Heart right ventricle (tissue), 16 donors: ENCODE measurements at regions not wholly inside any gene's neighbourhood (a gene's known extent, or its start where the extent isn't known, plus 50 kb on each side); places are given as distances from the start of the nearest gene placed in this dataset.

Experiments
- ATAC-seq, 8 donors: fragments of 200-7000 bp; cut with Tn5 transposase; one replicate each; pipeline ENCODE4 v1.9.1; 2020; ENCODE audit warnings: mild to moderate bottlenecking in 8 of 8, moderate library complexity in 8 of 8, moderate number of reproducible peaks in 1 of 8
- DNase-seq, 2 donors: peaks; one replicate each; pipeline ENCODE4 v3.0.0-alpha.2; 2020
- H3K27ac ChIP-seq, 10 donors: fragments of 200-600 bp; sonication (generic) in 2 of 10; one replicate each; pipeline versions ENCODE4 v1.5.0 to v1.8.0; 2020 to 2022; ENCODE audit warnings: mild to moderate bottlenecking in 3 of 10
- H3K27me3 ChIP-seq, 7 donors: fragments of 200-600 bp; one replicate each; pipeline ENCODE4 v1.8.0; 2021 to 2022; ENCODE audit warnings: mild to moderate bottlenecking in 2 of 7
- H3K36me3 ChIP-seq, 9 donors: fragments of 200-600 bp; sonication (generic) in 1 of 9; one replicate each; pipeline versions ENCODE4 v1.5.0 to v1.8.0; 2020 to 2022; ENCODE audit warnings: mild to moderate bottlenecking in 2 of 9
- H3K4me1 ChIP-seq, 9 donors: fragments of 200-600 bp; sonication (generic) in 1 of 9; one replicate each; pipeline versions ENCODE4 v1.5.0 to v1.8.0; 2020 to 2022; ENCODE audit warnings: mild to moderate bottlenecking in 4 of 9
- H3K4me3 ChIP-seq, 10 donors: fragments of 200-600 bp; sonication (generic) in 2 of 10; one replicate each; pipeline versions ENCODE4 v1.5.0 to v1.8.0; 2020 to 2022; ENCODE audit warnings: mild to moderate bottlenecking in 7 of 10, moderate library complexity in 2 of 10
- H3K9me3 ChIP-seq, 11 donors: fragments of 200-600 bp in 10 of 11; sonication (generic) in 2 of 11; one replicate each; pipeline versions ENCODE4 v1.5.0 to v1.8.0; 2013 to 2022; ENCODE audit warnings: mild to moderate bottlenecking in 2 of 11, control low read depth in 1 of 11, moderate library complexity in 1 of 11
- WGBS, 2 donors: extraction: QIAGEN DNeasy Blood & Tissue Kit; methylation state at CpG; one replicate each; pipeline ENCODE4 v1.1.7; 2013; ENCODE audit warnings: inconsistent platforms in 1 of 2; 5-methylcytosine and 5-hydroxymethylcytosine counted together
- intact Hi-C, 10 donors: fragments of 100-400 bp; cut with DNase I; formaldehyde crosslinking; loops; one replicate each; pipeline versions ENCODE4 v1.11.1 to v1.14.2; 2022
- TF ChIP-seq, protein P1 (sequence below), 9 donors: fragments of 200-600 bp; sonication (generic) in 2 of 9; IDR thresholded peaks; one replicate each; pipeline versions ENCODE4 v1.5.0 to v1.8.0; 2021 to 2022; ENCODE audit warnings: antibody characterized with exemption in 9 of 9, mild to moderate bottlenecking in 5 of 9, moderate library complexity in 1 of 9
- donor health status: Arrhythmogenic right ventricular cardiomyopathy.
- donor health status: ischemic (EF 13 %, LVEDD 7.1; RV severe dilation, severe dysfunction).
- donor health status: healthy with polysubstance abuse.
- donor health status: DM: no; HTN: yes; CAD: no.
- donor health status: DM: no; HTN: no; CAD: no.
- donor health status: ischemic (EF 25% LVEDD 6.9; RV normal size, moderate dysfunction).
- donor health status: ischemic (EF 25% LVEDD 5.7; RV mildly dilated, moderate dysfunction).
- donor health status: healthy.
- donor health status: DM: yes; HTN: yes; CAD: no.
- donor health status: Ischemic cardiomyopathy.
- donor health status: ischemic (EF 35%, LVEDD 5.7; RV mildly dilated, moderate dysfunction).
- donor health status: nonischemic (EF 11% LVEDD 7.7; RV severe dilation, severe dysfunction).
- donor health status: DM: yes; HTN: yes; CAD: no.
- donor health status: PGD.
- donor health status: ischemic (EF 29% LVEDD 5.4; RV normal size, mild dysfunction).
- donor health status: nonischemic (EF 23%, LVEDD 6.1; RV moderate dilation, normal function).

DNA sequence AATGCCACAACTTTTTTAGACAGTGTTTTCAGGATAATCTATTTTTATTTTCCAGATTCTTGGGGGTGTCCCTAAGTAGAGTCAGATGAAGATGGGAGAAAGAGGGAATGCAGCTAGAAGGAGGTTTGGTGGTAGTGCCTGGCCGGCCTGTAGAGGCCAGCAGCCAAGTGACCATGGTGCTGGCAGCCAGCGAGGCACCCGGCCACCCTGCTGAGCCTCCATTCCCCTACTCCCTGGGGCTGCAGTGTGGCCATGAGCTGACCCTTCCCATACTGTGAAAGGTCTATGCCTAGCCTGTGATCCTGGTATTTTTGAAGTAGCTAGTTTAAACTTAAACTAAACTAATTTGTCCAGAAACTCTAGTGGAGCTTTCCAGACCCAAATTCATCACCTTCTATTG, 268.6 kb downstream of the CYRIA start:
- Histone ChIP-seq H3K36me3 (no peaks in the 10 kb centered on the region), H3K4me3 (no peak overlapping the region), H3K9me3 (no peaks in the 10 kb centered on the region), H3K4me1 (peaks cover 0 to 11% (median 0%) of the 10 kb centered on the region in 9 donors), H3K27me3 (no peaks in the 10 kb centered on the region), H3K27ac (no peak overlapping the region)
- intact Hi-C loops, result no loop called here
- 89 to 94% methylated on average over 3 of the region's 3 CpGs for WGBS, 2 donors
- DNase-seq (no peak), ATAC-seq (no peak)
- TF ChIP-seq, protein P1, sequence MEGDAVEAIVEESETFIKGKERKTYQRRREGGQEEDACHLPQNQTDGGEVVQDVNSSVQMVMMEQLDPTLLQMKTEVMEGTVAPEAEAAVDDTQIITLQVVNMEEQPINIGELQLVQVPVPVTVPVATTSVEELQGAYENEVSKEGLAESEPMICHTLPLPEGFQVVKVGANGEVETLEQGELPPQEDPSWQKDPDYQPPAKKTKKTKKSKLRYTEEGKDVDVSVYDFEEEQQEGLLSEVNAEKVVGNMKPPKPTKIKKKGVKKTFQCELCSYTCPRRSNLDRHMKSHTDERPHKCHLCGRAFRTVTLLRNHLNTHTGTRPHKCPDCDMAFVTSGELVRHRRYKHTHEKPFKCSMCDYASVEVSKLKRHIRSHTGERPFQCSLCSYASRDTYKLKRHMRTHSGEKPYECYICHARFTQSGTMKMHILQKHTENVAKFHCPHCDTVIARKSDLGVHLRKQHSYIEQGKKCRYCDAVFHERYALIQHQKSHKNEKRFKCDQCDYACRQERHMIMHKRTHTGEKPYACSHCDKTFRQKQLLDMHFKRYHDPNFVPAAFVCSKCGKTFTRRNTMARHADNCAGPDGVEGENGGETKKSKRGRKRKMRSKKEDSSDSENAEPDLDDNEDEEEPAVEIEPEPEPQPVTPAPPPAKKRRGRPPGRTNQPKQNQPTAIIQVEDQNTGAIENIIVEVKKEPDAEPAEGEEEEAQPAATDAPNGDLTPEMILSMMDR (IDR thresholded peaks at IDR 0.05), result no peak

DNA sequence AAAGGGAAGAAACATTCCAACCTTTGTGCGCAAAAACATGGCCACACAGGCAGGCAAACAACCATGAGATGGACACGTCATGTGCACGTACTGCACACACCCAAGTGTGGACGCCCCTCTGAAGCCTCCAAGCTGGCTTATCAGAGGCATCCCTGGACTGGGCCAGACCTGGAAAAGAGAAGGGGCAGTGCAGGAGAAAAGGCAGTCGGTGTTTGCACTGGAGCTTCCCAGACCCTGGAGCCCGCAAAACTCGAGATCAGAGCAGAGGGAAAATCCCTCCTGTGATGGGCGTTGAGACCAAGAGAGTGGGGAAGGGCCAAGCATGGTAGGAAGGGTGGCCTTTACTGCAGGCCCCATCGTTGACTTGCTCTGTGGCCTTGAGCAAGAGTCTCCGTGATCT, 269.5 kb downstream of the CYRIA start:
- 81 to 89% methylated on average over 10 of the region's 10 CpGs for WGBS, 2 donors
- DNase-seq, result no peak
- H3K4me3 ChIP-seq, result no peak overlapping the region
- H3K27me3 ChIP-seq, result no peaks in the 10 kb centered on the region
- H3K27ac ChIP-seq, result no peak overlapping the region
- intact Hi-C loops, result no loop called here
- peaks cover 0 to 11% (median 0%) of the 10 kb centered on the region in 9 donors for H3K4me1 ChIP-seq
- TF ChIP-seq, protein P1 (IDR thresholded peaks at IDR 0.05), result no peak
- ATAC-seq, result no peak
- H3K9me3 ChIP-seq, result no peaks in the 10 kb centered on the region
- no peaks in the 10 kb centered on the region for H3K36me3 ChIP-seq

DNA sequence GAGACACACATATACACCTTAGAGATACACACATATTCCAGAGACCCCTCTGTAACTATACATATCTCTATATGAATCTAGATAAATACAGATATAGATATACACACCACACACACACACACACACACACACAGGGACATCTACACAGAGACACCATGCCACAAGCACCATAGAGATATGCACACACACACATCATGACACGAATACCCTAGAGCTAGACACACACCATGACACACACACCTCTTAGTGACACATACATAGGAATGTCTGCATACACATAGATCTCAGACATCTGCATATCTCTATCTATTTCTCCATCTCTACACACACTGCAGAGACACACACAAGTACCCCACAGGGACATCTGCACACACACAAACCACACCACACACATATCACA, 270.0 kb downstream of the CYRIA start:
- Histone ChIP-seq H3K27me3 (no peaks in the 10 kb centered on the region), H3K9me3 (no peaks in the 10 kb centered on the region), H3K36me3 (no peaks in the 10 kb centered on the region), H3K4me1 (peaks cover 0 to 8% (median 0%) of the 10 kb centered on the region in 9 donors), H3K4me3 (no peak overlapping the region), H3K27ac (no peak overlapping the region)
- ATAC-seq (no peak), DNase-seq (no peak)
- TF ChIP-seq, protein P1 (IDR thresholded peaks at IDR 0.05), result no peak
- intact Hi-C loops, result no loop called here
- 92 to 100% methylated on average over 1 of the region's 1 CpG for WGBS, 2 donors

DNA sequence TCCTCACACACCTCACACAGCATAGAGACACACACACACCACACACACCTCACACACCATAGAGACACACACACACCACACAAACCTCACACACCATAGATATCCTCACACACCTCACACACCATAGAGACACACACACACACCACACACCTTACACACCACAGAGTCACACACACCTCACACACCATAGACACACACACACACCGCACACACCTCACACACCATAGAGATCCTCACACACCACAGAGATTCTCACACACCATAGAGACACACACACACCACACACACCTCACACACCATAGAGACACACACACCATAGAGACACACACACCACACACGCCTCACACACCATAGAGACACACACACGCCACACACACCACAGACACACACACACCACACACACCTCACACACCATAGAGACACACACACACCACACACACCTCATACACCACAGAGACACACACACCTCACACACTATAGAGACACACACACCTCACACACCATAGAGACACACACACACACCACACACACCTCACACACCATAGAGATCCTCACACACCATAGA, 270.6 kb downstream of the CYRIA start:
- ATAC-seq (no peak), DNase-seq (no peak)
- Histone ChIP-seq H3K9me3 (no peaks in the 10 kb centered on the region), H3K4me1 (peaks cover 0 to 2% (median 0%) of the 10 kb centered on the region in 9 donors), H3K27me3 (no peaks in the 10 kb centered on the region), H3K27ac (no peak overlapping the region), H3K36me3 (no peaks in the 10 kb centered on the region), H3K4me3 (no peak overlapping the region)
- WGBS, 2 donors, result 60 to 65% methylated on average over 3 of the region's 3 CpGs
- TF ChIP-seq, protein P1 (IDR thresholded peaks at IDR 0.05), result no peak
- intact Hi-C loops, result no loop called here
